CD4-positive, CD25-positive, alpha-beta regulatory T cell (primary cell): ENCODE measurements at regions not wholly inside any gene's neighbourhood (a gene's known extent, or its start where the extent isn't known, plus 50 kb on each side); places are given as distances from the start of the nearest gene placed in this dataset.

ENCODE experiments used
- ATAC-seq, 2 donors: fragments of 150-1000 bp; cut with Tn5 transposase; one replicate each; pipeline ENCODE4 v1.10.0; 2021; ENCODE audit warnings: low read depth in 2 of 2, moderate number of reproducible peaks in 2 of 2, moderate library complexity in 1 of 2
- DNase-seq, 3 donors: peaks; one replicate each; pipeline versions ENCODE4 v3.0.0 to v3.0.0-alpha.2; 2012 to 2022; ENCODE audit warnings: mixed read lengths in 1 of 3
- H3K27ac ChIP-seq: one replicate; pipeline ENCODE4 v1.7.0; 2013; ENCODE audit warnings: mild to moderate bottlenecking, low read length; ENCODE audit not compliant: insufficient read depth, poor library complexity, severe bottlenecking
- H3K27me3 ChIP-seq: one replicate; pipeline ENCODE4 v1.7.0; 2013; ENCODE audit warnings: low read length; ENCODE audit not compliant: control insufficient read depth, insufficient read depth
- H3K36me3 ChIP-seq: one replicate; pipeline ENCODE4 v1.7.0; 2013; ENCODE audit warnings: mild to moderate bottlenecking, low read length, moderate library complexity; ENCODE audit not compliant: control insufficient read depth, insufficient read depth
- H3K4me1 ChIP-seq: 2 replicates; pipeline ENCODE4 v1.7.0; 2013; ENCODE audit warnings: mild to moderate bottlenecking, low read length; ENCODE audit not compliant: insufficient read depth, control insufficient read depth, poor library complexity, severe bottlenecking
- H3K4me3 ChIP-seq: one replicate; pipeline ENCODE4 v1.7.0; 2013; ENCODE audit warnings: low read depth, mild to moderate bottlenecking, low read length, moderate library complexity
- H3K9me3 ChIP-seq, 2 experiments: 1 replicate in 1 of 2; 2 replicates in 1 of 2; pipeline ENCODE4 v1.7.0; 2013; ENCODE audit warnings: low read length in 2 of 2, mild to moderate bottlenecking in 1 of 2, moderate library complexity in 1 of 2; ENCODE audit not compliant: control insufficient read depth in 2 of 2
- H3K27ac Mint-ChIP-seq, 3 donors: one replicate each; pipeline ENCODE4 v1.8.0; 2020 to 2022; ENCODE audit warnings: mild to moderate bottlenecking in 3 of 3, mixed read lengths in 3 of 3, moderate library complexity in 2 of 3
- H3K27me3 Mint-ChIP-seq: one replicate; pipeline ENCODE4 v1.8.0; 2022; ENCODE audit warnings: mild to moderate bottlenecking, mixed read lengths
- H3K36me3 Mint-ChIP-seq: one replicate; pipeline ENCODE4 v1.8.0; 2020; ENCODE audit warnings: mixed read lengths
- H3K4me1 Mint-ChIP-seq, 4 donors: one replicate each; pipeline ENCODE4 v1.8.0; 2020 to 2022; ENCODE audit warnings: mixed read lengths in 4 of 4, mild to moderate bottlenecking in 1 of 4
- H3K4me3 Mint-ChIP-seq, 4 donors: one replicate each; pipeline ENCODE4 v1.8.0; 2020 to 2022; ENCODE audit warnings: mild to moderate bottlenecking in 4 of 4, mixed read lengths in 4 of 4, moderate library complexity in 3 of 4
- H3K9me3 Mint-ChIP-seq, 7 donors: one replicate each; pipeline ENCODE4 v1.8.0; 2020 to 2022; ENCODE audit warnings: mixed read lengths in 7 of 7, mild to moderate bottlenecking in 3 of 7, moderate library complexity in 2 of 7

DNA sequence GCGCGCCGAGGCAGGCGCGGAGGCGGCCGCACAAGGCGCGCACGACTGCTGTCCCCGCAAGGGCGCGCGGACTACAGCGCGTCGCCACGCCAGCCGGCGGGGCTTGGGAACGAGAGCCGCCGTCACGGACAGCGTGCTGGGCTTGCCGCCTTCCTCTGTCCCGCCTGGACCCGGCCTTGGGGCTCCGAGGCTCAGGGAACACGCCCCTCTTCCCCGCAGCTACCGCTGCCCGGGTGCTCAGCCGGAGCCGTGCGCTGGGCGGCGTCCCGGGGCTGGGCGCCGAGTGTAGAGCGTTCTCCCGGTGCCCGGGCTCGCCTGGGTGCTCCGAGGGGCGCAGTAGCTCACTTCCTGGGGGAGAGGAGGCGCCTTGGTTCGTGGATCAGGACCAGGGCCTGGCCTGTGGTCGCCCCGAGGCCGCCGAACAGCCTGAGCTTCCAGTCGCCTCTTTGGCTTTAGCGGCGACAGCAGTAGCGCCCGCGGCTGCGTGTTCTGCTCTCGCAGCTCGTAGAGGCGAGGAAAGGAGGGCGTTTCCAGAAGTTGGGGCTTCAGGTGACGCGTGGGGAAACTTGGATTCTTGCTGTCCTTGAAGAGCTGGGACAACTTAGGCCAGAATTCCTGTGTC is 226.7 kb upstream of the C2CD4B start:
- no peaks in the 10 kb centered on the region for H3K36me3 Mint-ChIP-seq
- peaks cover 0 to 5% (median 0%) of the 10 kb centered on the region in 7 donors for H3K9me3 Mint-ChIP-seq
- H3K27ac ChIP-seq = no peak overlapping the region
- ATAC-seq (peak in 1 of 2 donors; percentile 29), DNase-seq (peak in 2 of 3 donors; percentile 13 to 38)
- H3K27me3 Mint-ChIP-seq = peaks cover 50% of the 10 kb centered on the region
- peaks cover 18% of the 10 kb centered on the region for H3K27me3 ChIP-seq
- peak overlapping the region; percentile 95 for H3K4me3 ChIP-seq
- peaks cover 5 to 28% (median 15%) of the 10 kb centered on the region in 4 donors for H3K4me1 Mint-ChIP-seq
- peaks cover 27% of the 10 kb centered on the region for H3K4me1 ChIP-seq
- H3K27ac Mint-ChIP-seq = no peak overlapping the region
- peak overlapping the region; percentile 95 to 99 (median 98) for H3K4me3 Mint-ChIP-seq
- no peaks in the 10 kb centered on the region for H3K36me3 ChIP-seq
- H3K9me3 ChIP-seq = no peaks in the 10 kb centered on the region

DNA sequence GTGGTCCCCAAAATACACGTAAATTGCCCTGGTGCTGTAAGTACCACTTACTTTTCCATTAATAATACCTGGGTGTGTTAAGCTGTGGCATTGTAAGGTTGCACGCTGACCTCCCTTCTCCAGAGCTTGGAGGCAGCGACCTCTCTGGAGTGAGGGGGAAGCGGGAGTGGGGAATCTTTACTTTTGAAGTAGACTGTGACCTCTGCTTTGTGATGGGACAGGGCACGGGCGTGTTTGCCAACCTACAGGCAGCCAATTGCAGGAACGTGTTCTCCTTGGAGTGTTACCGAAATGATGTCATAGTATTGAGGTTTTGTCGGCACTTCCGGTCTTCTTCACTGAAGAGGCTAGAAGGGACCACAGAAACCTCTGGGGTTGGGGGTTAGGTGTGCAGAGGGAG is 227.3 kb upstream of the C2CD4B start:
- Mint-ChIP-seq H3K27me3 (peaks cover 51% of the 10 kb centered on the region), H3K4me3 (peak overlapping the region; percentile 89 to 99 (median 96)), H3K27ac (no peak overlapping the region), H3K9me3 (peaks cover 0 to 5% (median 0%) of the 10 kb centered on the region in 7 donors), H3K36me3 (no peaks in the 10 kb centered on the region), H3K4me1 (peaks cover 5 to 28% (median 15%) of the 10 kb centered on the region in 4 donors)
- peak in 1 of 3 donors; percentile 28 for DNase-seq
- no peak for ATAC-seq
- H3K9me3 ChIP-seq = no peaks in the 10 kb centered on the region
- no peaks in the 10 kb centered on the region for H3K36me3 ChIP-seq
- no peak overlapping the region for H3K27ac ChIP-seq
- H3K4me1 ChIP-seq = peaks cover 27% of the 10 kb centered on the region
- H3K27me3 ChIP-seq = peaks cover 18% of the 10 kb centered on the region
- H3K4me3 ChIP-seq = peak overlapping the region; percentile 61

DNA sequence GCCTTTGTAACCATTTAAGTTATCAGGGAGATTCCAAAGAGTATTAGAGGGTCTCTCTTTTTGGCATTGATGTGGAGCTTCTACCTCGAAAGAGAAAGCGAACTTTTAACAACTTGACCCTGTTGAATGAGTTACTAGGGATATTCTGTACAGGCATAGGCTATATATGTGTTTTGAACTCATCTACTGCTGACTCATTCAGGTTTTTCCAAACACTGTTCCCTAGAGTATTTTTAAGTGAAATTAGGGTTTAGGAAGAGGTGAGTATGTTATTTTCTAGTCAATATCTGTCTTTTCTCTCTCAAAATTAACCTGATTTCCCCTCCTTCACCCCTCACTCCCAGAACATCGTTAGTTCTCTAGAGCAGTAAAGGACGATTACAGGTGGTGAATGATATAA is 228.1 kb upstream of the C2CD4B start:
- H3K4me3 Mint-ChIP-seq = peak overlapping the region in 2 of 4 donors; percentile 69 to 99
- peaks cover 1% of the 10 kb centered on the region for H3K36me3 Mint-ChIP-seq
- Histone ChIP-seq H3K4me3 (no peak overlapping the region), H3K9me3 (no peaks in the 10 kb centered on the region), H3K27ac (no peak overlapping the region), H3K36me3 (no peaks in the 10 kb centered on the region), H3K4me1 (peaks cover 27% of the 10 kb centered on the region), H3K27me3 (peaks cover 18% of the 10 kb centered on the region)
- no peak for ATAC-seq
- peaks cover 51% of the 10 kb centered on the region for H3K27me3 Mint-ChIP-seq
- no peak for DNase-seq
- H3K4me1 Mint-ChIP-seq = peaks cover 5 to 27% (median 15%) of the 10 kb centered on the region in 4 donors
- no peak overlapping the region for H3K27ac Mint-ChIP-seq
- peaks cover 0 to 5% (median 1%) of the 10 kb centered on the region in 7 donors for H3K9me3 Mint-ChIP-seq

DNA sequence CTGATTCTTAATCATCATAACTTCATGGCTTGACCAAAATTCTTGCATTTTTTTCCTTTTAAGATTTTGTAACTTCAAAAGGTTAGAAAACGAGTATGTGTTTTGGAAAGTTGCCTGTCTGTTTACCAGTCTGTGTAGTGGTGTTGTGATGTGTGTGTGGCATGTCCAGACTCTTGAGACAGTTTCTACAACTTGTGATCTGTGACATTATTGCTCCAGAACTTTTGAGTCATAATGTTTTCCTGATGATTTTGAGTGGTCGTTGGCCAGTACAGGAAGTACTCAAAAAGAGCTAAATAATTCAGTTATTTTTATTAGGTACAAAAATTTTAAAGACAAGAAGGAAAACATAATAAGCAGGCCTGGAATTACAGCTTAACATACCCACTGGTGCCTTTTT is 229.0 kb upstream of the C2CD4B start:
- Histone ChIP-seq H3K27ac (no peak overlapping the region), H3K4me1 (peaks cover 27% of the 10 kb centered on the region), H3K36me3 (no peaks in the 10 kb centered on the region), H3K4me3 (no peak overlapping the region), H3K9me3 (peaks cover 0 to 1% of the 10 kb centered on the region in 2 experiments), H3K27me3 (peaks cover 18% of the 10 kb centered on the region)
- Mint-ChIP-seq H3K36me3 (peaks cover 5% of the 10 kb centered on the region), H3K9me3 (peaks cover 0 to 9% (median 5%) of the 10 kb centered on the region in 7 donors), H3K4me1 (peaks cover 5 to 23% (median 15%) of the 10 kb centered on the region in 4 donors), H3K27ac (no peak overlapping the region), H3K4me3 (no peak overlapping the region), H3K27me3 (peaks cover 47% of the 10 kb centered on the region)
- ATAC-seq (no peak), DNase-seq (no peak)

DNA sequence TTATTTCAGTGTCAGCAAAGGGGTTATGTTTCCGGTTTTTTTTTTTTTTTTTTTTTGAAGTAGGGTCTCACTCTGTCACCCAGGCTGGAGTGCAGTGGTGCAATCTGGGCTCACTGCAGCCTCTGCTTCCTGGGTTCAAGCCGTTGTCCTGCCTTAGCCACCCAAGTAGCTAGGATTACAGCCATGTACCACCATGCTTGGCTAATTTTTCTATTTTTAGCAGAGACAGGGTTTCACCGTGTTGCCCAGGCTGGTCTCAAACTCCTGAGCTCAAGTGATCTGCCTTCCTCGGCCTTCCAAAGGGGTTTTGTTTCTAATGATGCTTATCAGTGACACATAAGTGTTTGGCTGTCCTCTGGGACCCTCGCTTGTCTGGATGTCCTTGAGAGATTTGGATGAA is 235.7 kb upstream of the C2CD4B start:
- H3K27me3 ChIP-seq = peaks cover 13% of the 10 kb centered on the region
- H3K9me3 Mint-ChIP-seq = peaks cover 0 to 23% (median 9%) of the 10 kb centered on the region in 7 donors
- H3K4me3 ChIP-seq = no peak overlapping the region
- no peaks in the 10 kb centered on the region for H3K36me3 ChIP-seq
- peaks cover 0 to 7% (median 0%) of the 10 kb centered on the region in 4 donors for H3K4me1 Mint-ChIP-seq
- DNase-seq (no peak), ATAC-seq (no peak)
- H3K27ac ChIP-seq = no peak overlapping the region
- H3K9me3 ChIP-seq = peaks cover 5 to 11% of the 10 kb centered on the region in 2 experiments
- H3K27ac Mint-ChIP-seq = no peak overlapping the region
- peaks cover 31% of the 10 kb centered on the region for H3K27me3 Mint-ChIP-seq
- peaks cover 5% of the 10 kb centered on the region for H3K36me3 Mint-ChIP-seq
- no peak overlapping the region for H3K4me3 Mint-ChIP-seq
- no peaks in the 10 kb centered on the region for H3K4me1 ChIP-seq

DNA sequence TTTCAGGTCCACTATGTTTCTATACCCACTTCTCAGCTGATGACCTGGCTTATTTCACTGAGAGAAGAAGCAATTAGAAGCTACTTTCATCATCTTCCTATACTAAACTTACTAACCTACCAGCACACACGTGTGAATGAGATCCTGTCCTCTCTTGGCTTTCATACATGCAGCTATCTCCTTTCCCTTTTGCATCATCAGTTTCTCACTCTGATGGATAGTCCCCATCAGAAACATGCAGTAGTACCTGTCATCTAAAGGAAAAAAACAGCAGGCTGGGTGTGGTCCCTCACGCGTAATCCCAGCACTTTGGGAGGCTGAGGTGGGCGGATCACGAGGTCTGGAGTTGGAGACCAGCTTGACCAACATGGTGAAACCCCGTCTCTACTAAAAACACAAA is 237.6 kb upstream of the C2CD4B start:
- no peak overlapping the region for H3K4me3 ChIP-seq
- no peak overlapping the region for H3K27ac ChIP-seq
- ATAC-seq = no peak
- Mint-ChIP-seq H3K27ac (no peak overlapping the region), H3K4me1 (peaks cover 0 to 7% (median 0%) of the 10 kb centered on the region in 4 donors), H3K9me3 (peaks cover 0 to 23% (median 9%) of the 10 kb centered on the region in 7 donors), H3K36me3 (peaks cover 5% of the 10 kb centered on the region), H3K4me3 (no peak overlapping the region), H3K27me3 (peaks cover 21% of the 10 kb centered on the region)
- no peaks in the 10 kb centered on the region for H3K4me1 ChIP-seq
- DNase-seq = no peak
- H3K36me3 ChIP-seq = no peaks in the 10 kb centered on the region
- peaks cover 13% of the 10 kb centered on the region for H3K27me3 ChIP-seq
- H3K9me3 ChIP-seq = peaks cover 5 to 11% of the 10 kb centered on the region in 2 experiments

DNA sequence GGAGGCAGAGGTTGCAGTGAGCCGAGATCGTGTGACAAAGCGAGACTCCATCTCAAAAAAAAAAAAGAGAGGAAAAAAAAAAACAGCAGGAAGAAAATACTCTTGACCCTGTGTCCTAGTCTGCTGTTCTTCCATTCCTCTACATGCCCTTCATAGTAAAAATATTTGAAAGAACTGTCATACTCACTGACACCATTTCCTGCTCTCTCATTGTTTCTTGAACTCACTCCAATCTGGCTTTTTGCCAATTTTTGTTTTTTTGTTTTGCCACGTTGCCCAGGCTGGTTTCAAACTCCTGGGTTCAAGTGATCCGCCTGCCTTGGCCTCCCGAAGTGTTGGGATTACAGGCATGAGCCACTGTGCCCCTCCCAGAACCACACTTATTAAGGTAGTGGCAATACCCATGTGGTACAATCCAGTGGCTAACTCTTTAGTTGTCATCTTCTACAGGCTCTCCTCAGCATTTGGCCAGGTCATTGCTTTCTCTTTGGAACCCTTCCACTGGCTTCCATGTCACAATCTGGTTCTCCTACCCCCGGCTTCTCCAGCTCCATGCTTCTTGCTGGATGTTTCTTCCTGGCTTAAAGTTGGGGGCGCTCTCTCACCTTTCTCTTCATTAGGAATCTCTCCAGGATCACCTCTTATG is 238.2 kb upstream of the C2CD4B start:
- Histone ChIP-seq H3K27ac (no peak overlapping the region), H3K9me3 (peaks cover 5 to 11% of the 10 kb centered on the region in 2 experiments), H3K36me3 (no peaks in the 10 kb centered on the region), H3K4me1 (no peaks in the 10 kb centered on the region), H3K4me3 (no peak overlapping the region), H3K27me3 (peaks cover 13% of the 10 kb centered on the region)
- DNase-seq (no peak), ATAC-seq (no peak)
- H3K9me3 Mint-ChIP-seq = peaks cover 0 to 21% (median 8%) of the 10 kb centered on the region in 7 donors
- peaks cover 3% of the 10 kb centered on the region for H3K36me3 Mint-ChIP-seq
- no peak overlapping the region for H3K27ac Mint-ChIP-seq
- H3K4me1 Mint-ChIP-seq = peaks cover 0 to 7% (median 0%) of the 10 kb centered on the region in 4 donors
- peaks cover 21% of the 10 kb centered on the region for H3K27me3 Mint-ChIP-seq
- no peak overlapping the region for H3K4me3 Mint-ChIP-seq
